Stimulated activated CD4-positive, alpha-beta T cell treated with anti-CD3 and anti-CD28 coated beads, Interleukin-15, amount 100 ng/mL, for 1 hour (primary cell): ENCODE measurements at regions not wholly inside any gene's neighbourhood (a gene's known extent, or its start where the extent isn't known, plus 50 kb on each side); places are given as distances from the start of the nearest gene placed in this dataset.
"Not testable (repeated sequence)": the region's sequence is repeated elsewhere in the genome, so short reads cannot be mapped to it uniquely, and the experiment has no call there.

Experiments used
- DNase-seq, 2 donors: peaks; one replicate each; pipeline ENCODE4 v3.0.0-alpha.2; 2020; ENCODE audit warnings: low read depth in 1 of 2, low spot score in 1 of 2

DNA sequence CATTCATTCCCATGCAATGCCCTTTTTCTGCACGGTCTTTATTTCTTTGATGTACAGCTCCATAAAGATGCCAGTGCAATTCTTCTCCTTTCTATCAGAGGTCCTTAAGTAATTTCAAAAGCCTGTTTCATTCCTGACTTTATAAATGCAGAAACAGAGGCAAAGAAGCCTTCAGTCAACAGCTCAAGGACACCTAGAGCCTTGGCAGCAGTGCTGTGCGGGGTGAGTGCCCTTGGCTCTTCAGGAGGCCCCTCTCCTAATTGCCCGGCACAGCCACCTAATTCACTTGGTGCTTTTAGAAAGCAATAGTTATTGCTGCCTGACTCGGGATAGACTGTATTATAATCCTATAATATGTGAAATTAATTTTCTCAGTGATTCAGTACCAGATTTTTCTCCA is 169.6 kb upstream of the KLF6 start:
- DNase-seq = no peak

DNA sequence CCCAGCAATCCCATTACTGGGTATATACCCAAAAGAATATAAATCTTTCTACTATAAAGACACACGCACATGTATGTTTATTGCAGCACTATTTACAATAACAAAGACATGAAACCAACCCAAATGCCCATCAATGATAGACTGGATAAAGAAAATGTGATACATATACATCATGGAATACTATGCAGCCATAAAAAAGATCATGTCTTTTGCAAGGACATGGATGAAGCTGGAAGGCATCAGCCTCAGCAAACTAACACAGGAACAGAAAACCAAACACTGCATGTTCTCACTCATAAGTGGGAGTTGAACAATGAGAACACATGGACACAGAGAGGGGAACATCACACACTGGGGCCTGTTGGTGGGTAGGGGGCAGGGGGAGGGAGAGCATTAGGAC is 169.0 kb upstream of the KLF6 start:
- DNase-seq = not testable (repeated sequence)

DNA sequence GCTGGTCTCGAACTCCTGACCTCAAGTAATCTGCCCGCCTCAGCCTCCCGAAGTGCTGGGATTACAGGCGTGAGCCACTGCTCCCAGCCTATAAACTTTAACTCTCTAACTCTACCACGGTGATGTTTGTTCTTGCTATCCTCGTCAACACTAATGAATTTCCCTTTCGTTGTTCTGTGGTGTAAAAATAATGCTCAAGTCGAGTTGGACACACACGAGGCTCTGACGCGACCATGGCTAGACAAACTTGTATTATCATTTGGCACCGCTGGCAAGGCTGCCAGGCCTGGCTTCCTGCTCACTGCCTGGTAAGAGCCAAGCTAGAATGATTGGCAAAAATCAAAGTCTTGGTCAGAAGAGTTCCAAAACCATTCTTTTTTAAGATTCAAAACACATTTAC is 167.0 kb upstream of the KLF6 start:
- DNase-seq = no peak

DNA sequence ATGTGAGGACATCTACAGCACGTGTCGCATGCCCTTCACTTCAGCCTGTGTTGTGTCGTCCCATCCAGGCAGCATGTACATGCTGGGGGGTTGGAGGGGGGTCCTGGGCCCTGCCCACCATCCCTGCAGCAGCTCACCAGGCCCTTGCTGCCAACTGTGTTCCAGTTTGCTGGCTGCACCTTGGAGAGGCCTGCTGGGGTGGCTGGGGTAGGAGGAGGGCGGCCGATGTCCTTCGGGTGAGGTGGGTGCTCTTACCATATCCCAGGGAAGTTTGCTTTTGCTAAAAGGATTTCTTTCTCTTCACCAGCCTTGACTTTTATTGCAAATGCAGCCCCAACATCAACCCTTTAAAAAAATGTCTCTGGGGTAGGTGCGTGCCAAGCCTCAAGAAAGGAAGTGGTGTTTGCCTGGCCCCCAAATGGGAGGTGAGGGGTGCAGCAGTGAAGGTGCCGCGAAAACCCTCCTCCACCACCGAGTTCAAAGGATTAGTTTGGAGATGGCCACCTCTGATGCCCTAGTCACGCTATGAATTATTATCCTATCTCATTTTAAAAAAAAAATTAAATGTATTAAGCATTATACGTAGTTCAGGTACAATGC is 165.8 kb upstream of the KLF6 start:
- DNase-seq = no peak

DNA sequence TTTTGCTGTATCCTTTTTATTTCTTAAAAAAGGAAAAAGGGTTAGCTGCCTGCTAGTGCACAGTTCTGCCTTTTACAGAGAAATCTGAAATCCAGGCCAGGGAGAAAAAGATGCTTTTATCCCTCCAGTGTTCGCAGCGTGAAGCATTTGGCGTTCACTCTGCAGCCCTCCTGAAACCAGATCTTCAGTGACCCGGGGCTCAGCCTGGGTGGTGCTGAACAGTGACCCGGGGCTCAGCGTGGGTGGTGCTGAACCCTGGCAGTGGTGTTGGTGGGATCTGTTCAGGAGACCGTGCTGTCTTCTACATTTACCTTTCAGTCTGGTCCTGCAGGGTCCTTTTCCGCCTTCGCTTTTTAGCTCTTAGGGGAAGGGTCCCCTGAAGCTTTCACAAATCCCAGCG is 164.7 kb upstream of the KLF6 start:
- DNase-seq = no peak

DNA sequence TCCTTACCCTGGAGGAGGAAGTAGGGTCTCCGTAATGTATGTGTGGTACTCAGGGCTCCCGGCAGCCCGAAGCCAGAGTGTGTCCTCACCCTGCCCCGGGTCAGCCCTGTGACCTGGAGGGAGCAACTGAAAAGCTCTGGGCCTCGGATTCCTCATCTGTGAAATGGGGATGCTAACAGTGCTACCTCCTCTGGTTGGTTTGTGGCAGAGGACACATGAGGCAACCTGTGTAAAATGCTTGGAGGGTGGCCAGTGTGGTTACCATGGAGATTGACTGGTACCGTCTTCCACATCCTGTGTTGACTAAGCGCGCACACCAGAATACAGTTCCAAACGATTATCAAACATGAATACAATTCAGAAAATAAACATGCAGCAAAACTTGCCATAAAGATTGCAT is 163.8 kb upstream of the KLF6 start:
- DNase-seq = peak in 1 of 2 donors; percentile 55

DNA sequence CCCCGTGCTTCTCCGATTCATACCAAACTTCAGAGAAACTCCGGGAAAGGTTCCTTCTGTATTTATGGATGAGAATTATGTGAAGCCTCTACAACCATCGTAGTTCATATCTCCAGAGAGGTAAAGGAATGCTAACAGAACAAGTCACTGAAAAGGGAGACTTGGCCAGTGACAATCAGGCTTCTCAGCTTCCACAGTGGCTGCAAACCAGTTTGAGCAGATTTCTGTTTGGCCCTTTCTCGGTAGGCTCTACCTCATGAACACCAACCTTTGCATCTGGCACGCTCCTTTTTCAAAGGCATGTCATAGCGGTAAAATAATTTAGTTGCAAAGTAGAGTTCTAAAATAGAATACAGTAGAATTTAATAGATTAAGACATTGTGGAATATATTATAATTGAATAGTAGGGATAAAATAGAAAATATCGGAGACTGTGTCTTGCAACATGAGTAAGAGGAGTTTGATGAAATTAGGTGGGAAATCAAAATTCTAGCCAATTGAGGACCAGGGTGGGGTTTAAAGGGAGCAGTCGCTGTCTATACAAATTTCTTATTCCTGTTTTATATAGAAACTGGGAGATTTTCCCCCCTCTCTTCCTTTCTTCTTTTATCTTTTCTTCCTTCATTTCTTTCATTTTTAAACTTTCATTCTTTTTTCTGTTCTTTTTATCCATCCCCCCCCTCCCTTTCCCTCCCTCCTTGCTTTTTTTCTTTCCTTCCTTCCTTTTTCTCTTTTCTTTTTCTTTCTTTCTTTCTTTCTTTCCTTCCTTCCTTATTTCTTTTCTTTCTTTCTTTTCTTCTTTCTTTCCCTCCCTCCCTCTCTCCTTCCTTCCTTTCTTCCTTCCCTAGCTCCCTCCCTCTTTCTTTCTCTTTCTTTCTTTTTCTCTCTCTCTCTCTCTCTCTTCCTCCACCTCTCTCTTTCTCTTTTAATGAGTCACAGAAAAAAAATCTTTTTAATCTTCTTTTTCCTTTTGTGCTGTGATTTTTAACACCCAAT is 161.5 kb upstream of the KLF6 start:
- no peak for DNase-seq

DNA sequence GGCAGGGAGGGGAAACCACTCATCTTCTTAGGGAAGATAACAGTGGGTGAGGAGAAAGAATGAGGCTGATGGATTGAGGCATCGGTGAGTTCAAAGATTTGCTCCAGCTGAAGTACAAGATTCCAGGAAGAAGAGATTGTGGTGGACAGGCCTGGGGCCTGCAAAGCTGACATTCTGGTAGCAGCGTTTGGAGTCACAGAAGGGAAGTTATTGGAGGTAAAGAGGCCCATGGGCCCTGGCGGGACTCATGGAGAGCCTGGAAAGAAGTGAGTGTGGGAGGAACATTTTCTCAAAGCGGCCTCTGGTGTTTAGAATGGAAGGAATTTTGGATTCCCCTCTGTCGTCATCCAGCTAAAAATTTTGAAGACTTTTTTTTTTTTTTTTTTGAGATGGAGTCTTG is 160.0 kb upstream of the KLF6 start:
- no peak for DNase-seq

DNA sequence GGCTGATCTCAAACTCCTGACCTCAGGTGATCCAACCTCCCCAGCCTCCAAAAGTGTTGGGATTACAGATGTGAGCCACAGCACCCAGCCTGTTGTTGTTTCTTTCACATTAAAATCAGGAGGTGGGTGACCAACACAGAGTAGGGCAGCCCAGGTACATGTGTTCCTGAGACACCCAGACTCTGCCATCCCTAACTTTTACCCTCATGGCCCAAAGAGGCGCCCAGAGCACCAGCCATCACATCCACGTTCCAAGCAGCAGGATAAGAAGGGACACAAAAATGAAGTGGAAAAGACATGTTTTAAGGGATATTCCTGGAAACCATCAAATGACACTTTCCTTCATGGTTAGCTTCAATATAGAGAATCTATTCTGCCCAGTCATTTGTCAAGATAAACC is 159.6 kb upstream of the KLF6 start:
- DNase-seq = no peak

DNA sequence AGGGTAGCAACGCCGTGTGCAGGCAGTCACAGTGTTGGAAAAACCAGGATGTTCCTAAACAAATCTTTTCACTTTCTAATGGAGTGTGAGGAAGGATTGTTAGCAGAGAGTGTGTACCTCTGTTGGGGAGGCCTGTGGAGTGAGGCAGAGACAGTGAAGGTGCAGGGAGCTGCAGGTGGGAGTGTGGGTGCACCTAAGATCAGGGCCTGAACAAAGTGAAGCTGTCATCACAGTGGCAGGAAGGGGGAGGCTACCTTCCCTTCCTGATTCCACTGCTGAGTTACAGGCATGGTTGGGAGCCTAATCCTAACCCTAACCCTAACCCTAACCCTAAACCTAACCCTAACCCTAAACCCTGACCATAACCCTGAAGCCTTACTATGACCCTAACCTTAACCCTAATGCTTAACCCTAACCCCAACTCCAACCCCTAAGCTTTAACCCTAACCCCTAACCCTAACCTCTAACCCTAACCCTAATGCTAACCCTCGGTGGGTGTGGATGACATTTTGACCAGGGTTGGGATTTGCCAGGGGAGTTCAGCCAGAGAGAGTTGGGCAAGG is 158.8 kb upstream of the KLF6 start:
- DNase-seq = no peak

DNA sequence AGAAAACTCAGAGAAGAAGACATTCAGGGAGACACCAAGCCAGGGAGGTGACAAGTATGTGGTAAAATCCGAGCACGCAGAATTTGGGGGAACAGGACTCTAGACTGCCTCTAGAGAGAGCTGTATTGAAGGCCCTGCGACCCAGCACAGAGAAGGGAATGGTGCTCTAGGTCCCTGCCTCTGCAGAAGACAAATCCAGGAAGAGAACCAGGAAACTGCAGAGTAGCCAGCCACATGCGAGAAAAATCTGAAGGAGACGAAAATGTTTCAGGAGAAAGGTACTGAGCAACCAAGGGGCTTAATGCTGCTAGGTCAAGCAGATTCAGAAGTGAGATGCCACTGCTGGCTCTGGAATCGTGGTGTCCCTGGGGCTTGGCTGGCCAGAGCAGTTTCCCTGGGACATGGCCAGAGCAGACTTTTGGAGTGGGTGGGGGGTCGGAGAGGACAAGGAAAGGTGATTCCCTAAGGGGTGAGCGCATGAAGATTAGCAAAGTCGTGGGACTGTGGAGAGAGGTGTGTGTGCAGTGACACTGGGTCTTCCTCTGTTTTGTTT is 158.0 kb upstream of the KLF6 start:
- no peak for DNase-seq

DNA sequence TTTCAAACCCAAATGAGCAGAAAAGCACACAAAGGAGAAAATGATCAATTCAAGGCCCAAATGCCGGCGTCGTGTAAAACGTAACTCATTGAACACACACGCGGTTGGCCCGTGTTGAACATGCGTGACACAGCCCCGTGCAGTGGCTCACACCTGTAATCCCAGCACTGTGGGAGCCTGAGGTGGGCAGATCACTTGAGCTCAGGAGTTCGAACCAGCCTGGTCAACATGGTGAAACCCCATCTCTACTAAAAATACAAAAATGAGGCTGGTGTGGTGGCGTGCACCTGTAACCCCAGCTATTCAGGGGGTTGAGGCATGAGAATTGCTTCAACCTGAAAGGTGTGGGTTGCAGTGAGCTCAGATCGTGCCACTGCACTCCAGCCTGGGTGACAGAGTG is 156.7 kb upstream of the KLF6 start:
- DNase-seq = no peak

DNA sequence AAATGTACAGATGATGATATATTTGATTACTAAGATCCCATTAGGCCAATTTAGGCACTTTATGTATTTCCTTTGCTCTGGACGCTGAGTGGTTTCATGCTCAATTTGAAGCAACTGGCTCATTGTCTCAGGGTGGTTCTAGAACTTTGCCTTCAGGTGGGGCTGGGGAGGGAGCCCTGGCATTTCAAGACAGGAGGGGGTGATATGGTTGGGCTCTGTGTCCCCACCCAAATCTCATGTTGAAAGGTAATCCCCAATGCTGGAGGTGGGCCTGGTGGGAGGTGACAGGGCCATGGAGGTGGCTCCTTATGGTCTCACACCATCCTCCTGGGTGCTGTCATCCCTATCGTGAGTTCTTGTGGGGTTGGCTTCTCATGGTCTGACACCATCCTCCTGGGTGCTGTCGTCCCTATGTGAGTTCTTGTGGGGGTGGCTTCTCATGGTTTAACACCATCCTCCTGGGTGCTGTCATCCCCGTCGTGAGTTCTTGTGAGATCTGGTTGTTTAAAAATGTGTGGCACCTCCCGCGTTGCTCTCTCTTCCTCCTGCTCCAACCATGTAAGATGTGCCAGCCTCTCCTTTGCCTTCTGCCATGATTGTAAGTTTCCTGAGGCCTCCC is 151.5 kb upstream of the KLF6 start:
- no peak for DNase-seq

DNA sequence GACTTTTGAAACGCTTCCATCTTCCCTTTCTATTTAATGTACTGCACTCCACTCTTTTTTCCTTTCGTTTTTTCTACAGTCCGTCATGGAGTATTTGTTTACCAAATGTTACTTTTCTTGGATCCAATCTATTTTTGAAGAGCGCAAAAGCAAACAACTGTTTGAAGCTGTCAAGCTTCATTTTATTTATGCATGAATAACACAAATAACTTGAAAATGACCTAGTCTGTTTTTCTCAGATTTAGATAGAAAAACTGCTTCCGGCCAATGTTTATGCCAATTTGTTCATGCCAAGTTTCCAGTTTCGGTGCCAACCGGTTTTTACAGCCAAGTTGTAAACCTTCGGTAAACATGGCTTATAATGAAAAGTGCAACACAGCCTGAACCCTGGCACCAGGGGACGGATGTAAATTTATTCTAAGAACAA is 150.9 kb upstream of the KLF6 start:
- DNase-seq = no peak

DNA sequence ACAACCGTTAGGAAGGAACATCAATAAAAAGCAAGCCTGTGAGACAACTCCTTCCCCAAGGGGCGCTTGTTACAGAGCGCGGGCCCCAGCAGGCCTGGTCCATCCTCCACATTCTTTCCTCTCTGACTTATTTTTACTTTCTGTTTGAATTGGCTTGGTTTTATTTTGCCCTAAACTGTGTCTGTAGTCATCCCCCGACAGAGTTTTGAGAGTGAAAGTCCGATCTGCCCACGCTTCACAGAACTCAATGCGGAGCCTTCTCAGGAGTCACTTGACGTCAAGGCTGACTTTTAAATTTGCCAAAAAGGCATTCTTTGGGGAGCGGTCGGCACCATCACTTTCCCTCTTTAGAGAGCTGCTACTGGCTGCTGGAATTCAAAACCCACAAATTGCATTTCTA is 150.1 kb upstream of the KLF6 start:
- peak in 1 of 2 donors; percentile 47 for DNase-seq

DNA sequence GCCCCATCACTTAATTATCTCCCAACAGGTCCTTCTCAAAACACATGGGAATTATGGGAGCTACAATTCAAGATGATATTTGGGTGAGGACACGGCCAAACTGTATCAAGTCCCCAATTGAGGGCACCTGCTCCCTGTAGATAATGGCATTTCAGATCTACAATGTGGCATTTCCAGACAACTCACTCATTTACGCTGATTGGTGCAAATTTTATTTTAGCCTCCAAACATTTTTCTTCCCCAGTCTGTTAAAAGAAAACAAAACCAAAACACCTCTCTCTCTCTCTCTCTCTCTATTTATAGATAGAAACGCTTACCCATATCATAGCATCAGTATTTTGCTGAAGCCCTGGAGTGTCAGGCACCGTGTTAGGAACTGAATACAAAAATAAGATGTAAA is 148.7 kb upstream of the KLF6 start:
- DNase-seq = no peak

DNA sequence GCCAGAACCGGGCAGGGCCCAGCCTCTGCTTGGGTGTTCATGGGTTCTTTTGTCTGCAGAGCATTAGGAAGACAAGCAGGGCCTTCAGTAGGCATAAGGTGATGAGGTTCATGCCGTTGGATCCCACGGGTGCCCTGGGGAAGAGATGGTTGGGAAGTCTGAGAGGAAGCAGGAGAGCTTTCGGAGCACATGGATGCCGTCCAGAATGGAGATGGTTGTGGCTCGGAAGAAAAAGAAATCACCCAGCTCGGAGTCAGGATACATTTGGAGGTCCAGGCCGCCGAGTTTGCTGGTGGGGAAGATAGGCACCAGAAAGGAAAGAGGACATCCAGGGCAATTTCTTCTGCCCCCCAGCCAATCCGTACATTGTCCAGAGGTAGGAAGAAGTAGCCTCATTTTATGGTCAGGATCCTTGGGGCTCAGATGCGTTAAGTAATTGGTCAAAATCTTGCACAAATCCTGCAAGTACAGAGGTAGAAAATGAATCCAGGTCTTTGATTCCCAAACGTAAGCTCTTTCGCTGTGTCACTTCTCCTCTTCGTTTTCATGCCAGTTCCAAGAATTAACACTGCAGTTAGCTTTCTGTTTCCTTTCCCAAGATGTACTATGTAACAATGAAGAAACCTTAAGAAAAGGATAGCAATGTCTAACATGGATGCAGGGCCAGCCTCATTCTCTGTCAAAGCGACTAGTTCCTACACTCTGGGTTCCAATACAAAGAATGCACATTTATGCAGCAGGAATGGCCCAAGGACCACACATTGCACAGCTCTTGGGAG is 147.8 kb upstream of the KLF6 start:
- no peak for DNase-seq

DNA sequence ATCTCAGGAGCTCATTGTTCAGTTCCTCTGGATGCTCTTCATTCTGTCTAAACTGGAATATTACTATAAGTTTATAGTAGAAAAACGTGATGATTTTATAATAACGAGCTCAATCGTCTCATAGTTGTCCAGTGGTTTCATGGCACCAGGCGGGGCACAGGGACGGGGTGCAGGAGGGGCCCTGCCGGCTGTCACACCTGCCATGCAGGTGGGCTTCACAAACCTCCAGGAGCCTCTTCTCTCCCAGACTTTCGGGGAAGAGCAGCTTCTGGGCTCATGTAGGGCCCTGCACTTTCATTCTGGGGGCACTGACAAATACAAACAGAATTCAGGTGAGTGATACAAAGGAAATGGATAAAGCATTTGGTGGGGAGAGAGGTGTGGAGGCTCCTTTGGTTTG is 146.9 kb upstream of the KLF6 start:
- no peak for DNase-seq

DNA sequence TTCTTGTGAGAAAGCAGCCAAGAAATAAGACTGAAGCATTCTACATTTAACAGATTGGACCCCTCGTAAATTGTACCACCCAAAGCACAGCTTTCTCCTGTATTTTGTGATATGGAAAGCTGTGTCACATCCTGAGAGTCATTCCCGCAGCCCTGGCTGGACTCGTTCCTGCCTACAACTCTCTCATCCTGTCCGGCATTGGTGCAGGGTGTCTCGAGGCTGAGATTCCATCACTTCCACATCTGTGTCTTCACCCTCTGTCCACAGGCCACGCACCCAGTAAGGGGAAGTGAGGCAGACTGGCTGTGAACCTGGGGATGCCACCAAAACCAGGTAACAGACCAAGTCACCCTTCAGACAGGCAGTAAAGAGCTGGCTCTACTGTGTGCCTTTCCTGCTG is 146.2 kb upstream of the KLF6 start:
- no peak for DNase-seq

DNA sequence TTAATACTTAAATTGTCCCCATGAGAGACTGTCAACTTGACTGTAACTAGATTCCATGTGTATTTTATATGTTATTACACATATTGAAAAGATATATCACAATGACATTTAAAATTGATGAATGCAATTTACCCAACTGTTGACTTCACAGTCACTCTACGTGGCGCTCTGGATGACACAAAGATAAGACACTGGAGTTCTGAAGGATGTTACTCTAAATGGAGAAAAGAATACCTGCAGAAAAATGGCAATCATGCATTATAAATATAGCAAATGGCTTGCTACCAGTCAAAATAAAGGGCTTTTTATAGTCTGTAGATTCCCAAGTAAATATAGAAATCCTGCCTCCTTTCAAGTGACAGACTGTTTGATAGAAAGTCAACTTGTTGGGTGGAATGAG is 143.6 kb upstream of the KLF6 start:
- DNase-seq = no peak

DNA sequence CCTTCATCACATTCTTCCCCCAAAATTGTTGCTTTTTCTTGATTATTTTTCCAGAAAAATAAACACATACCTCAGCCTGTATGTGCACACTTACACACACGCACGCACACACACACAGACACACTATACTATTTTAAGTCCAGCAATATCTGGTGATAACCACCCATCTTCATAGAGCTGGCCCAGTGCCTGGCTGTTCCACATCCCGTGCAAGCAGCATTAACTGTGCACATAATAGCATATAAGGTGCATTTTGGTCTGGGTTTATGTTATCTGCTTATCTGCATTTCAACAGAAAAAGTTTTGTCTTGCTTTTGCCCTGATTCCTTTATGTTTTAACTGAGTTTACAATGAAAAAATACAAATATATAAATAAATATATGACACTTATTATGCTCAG is 143.1 kb upstream of the KLF6 start:
- DNase-seq = no peak
